ENCODE measurements at regions not wholly inside any gene's neighbourhood (a gene's known extent, or its start where the extent isn't known, plus 50 kb on each side); places are given as distances from the start of the nearest gene placed in this dataset.

- no peaks in the 10 kb centered on the region for H3F3A ChIP-seq (replicated peaks; ENCODE audit: low read depth)
- H4K20me1 ChIP-seq (replicated peaks; ENCODE audit: insufficient read depth), result no peaks in the 10 kb centered on the region
- peaks cover 5% of the 10 kb centered on the region for H3K36me3 ChIP-seq (ENCODE audit: insufficient read depth)
- no peaks in the 10 kb centered on the region for H3K9me2 ChIP-seq (ENCODE audit: insufficient read depth)
- H3K79me2 ChIP-seq (replicated peaks; ENCODE audit: insufficient read depth), result no peaks in the 10 kb centered on the region
- H3K4me2 ChIP-seq, result no peak overlapping the region
- H3K4me1 ChIP-seq (ENCODE audit: insufficient read depth), result peaks cover 7% of the 10 kb centered on the region
- no peaks in the 10 kb centered on the region for H3K27me3 ChIP-seq (ENCODE audit: insufficient read depth)
- no peak overlapping the region for H3K27ac ChIP-seq (ENCODE audit: low read depth)
- Mint-ChIP-seq H3K27ac (no peak overlapping the region), H3K9me3 (peaks cover 37% of the 10 kb centered on the region), H3K27me3 (ENCODE audit: insufficient read depth, low read depth, poor library complexity) (peaks cover 1% of the 10 kb centered on the region), H3K4me3 (no peak overlapping the region), H3K4me1 (peaks cover 15% of the 10 kb centered on the region), H3K36me3 (ENCODE audit: low read depth) (peaks cover 29% of the 10 kb centered on the region)
- TF ChIP-seq CTCF (conservative IDR thresholded peaks at IDR 0.05; ENCODE audit: low read depth in 2 of 2), result peak; percentile 69 to 78
- no peak for TF ChIP-seq ETS1 (IDR thresholded peaks at IDR 0.05)
- no peak overlapping the region for H3K4me3 ChIP-seq
- ATAC-seq (peak; percentile 85), DNase-seq (ENCODE audit: low spot score) (peak; percentile 77)
- H2AFZ ChIP-seq, result no peak overlapping the region
Measured at GRCh38 chr2:190781604-190782198, 98.9 kb upstream of the GLS start.

GRCh38 chr2:190782264-190782663 lies 98.4 kb upstream of the GLS start:
- no peak overlapping the region for H3K4me3 Mint-ChIP-seq
- no peak overlapping the region for H3K27ac Mint-ChIP-seq
- Histone ChIP-seq H3K27me3 (ENCODE audit: insufficient read depth) (no peaks in the 10 kb centered on the region), H3K27ac (ENCODE audit: low read depth) (no peak overlapping the region), H3F3A (replicated peaks; ENCODE audit: low read depth) (no peaks in the 10 kb centered on the region), H3K4me2 (no peak overlapping the region), H3K36me3 (ENCODE audit: insufficient read depth) (peaks cover 5% of the 10 kb centered on the region), H3K79me2 (replicated peaks; ENCODE audit: insufficient read depth) (no peaks in the 10 kb centered on the region), H3K9me2 (ENCODE audit: insufficient read depth) (no peaks in the 10 kb centered on the region), H2AFZ (0 out of 2 replicates have a peak overlapping the region, but pooled peaks have one; percentile 57), H3K4me3 (no peak overlapping the region), H3K4me1 (ENCODE audit: insufficient read depth) (peaks cover 10% of the 10 kb centered on the region), H4K20me1 (replicated peaks; ENCODE audit: insufficient read depth) (no peaks in the 10 kb centered on the region)
- peak; percentile 50 for ATAC-seq
- H3K36me3 Mint-ChIP-seq (ENCODE audit: low read depth), result peaks cover 24% of the 10 kb centered on the region
- TF ChIP-seq NANOG (IDR thresholded peaks at IDR 0.05; ENCODE audit: borderline replicate concordance), result no peak
- no peak for TF ChIP-seq ZNF462 (CRISPR knock-in tag; IDR thresholded peaks at IDR 0.05)
- TF ChIP-seq EZH2phosphoT487 (IDR thresholded peaks at IDR 0.05; ENCODE audit: unreplicated experiment), result no peak
- TF ChIP-seq ZNF114 (CRISPR knock-in tag; IDR thresholded peaks at IDR 0.05), result no peak
- no peak for TF ChIP-seq ZNF331 (CRISPR knock-in tag; IDR thresholded peaks at IDR 0.05; ENCODE audit: low read depth)
- TF ChIP-seq CTCF (conservative IDR thresholded peaks at IDR 0.05; ENCODE audit: low read depth in 2 of 2), result no peak
- no peak for TF ChIP-seq ETS1 (IDR thresholded peaks at IDR 0.05)
- TF ChIP-seq CREB1 (CRISPR knock-in tag; IDR thresholded peaks at IDR 0.05; ENCODE audit: low read depth), result no peak
- no peak for DNase-seq (ENCODE audit: low spot score)
- H3K9me3 Mint-ChIP-seq, result peaks cover 31% of the 10 kb centered on the region
- H3K27me3 Mint-ChIP-seq (ENCODE audit: insufficient read depth, low read depth, poor library complexity), result peaks cover 1% of the 10 kb centered on the region
- peaks cover 16% of the 10 kb centered on the region for H3K4me1 Mint-ChIP-seq

All from GM23338 (cell line).